EL (cell line): ENCODE measurements at regions not wholly inside any gene's neighbourhood (a gene's known extent, or its start where the extent isn't known, plus 50 kb on each side); places are given as distances from the start of the nearest gene placed in this dataset.

ENCODE experiments used
- DNase-seq: peaks from one replicate; pipeline ENCODE4 v3.0.0-alpha.2; 2016

GRCh38 chr9:1434811-1435210 lies 384.7 kb downstream of the DMRT2 start:
- DNase-seq, result no peak

- no peak for DNase-seq
These were observed 390.1 kb downstream of the DMRT2 start for GRCh38 chr9:1440256-1440655.

GRCh38 chr9:1442105-1442504 lies 391.9 kb downstream of the DMRT2 start:
- no peak for DNase-seq

- DNase-seq, result no peak
These were observed 393.3 kb downstream of the DMRT2 start for GRCh38 chr9:1443450-1443849.

GRCh38 chr9:1446671-1447070 lies 396.5 kb downstream of the DMRT2 start:
- no peak for DNase-seq

- DNase-seq, result no peak
These were observed 403.5 kb downstream of the DMRT2 start for GRCh38 chr9:1453636-1454035.

GRCh38 chr9:1454211-1454610 lies 404.1 kb downstream of the DMRT2 start:
- DNase-seq, result no peak

- no peak for DNase-seq
These were observed 404.6 kb downstream of the DMRT2 start for GRCh38 chr9:1454616-1455347.

GRCh38 chr9:1455766-1456165 lies 405.6 kb downstream of the DMRT2 start:
- DNase-seq, result no peak

- DNase-seq, result no peak
These were observed 406.3 kb downstream of the DMRT2 start for GRCh38 chr9:1456301-1457024.

GRCh38 chr9:1457460-1457859 lies 407.3 kb downstream of the DMRT2 start:
- DNase-seq, result no peak

GRCh38 chr9:1458503-1458902 lies 408.3 kb downstream of the DMRT2 start:
- DNase-seq, result peak; percentile 80

GRCh38 chr9:1460143-1460769 lies 410.1 kb downstream of the DMRT2 start:
- DNase-seq, result peak; percentile 1

- no peak for DNase-seq
These were observed 411.7 kb downstream of the DMRT2 start for GRCh38 chr9:1461812-1462211.

- no peak for DNase-seq
These were observed 412.6 kb downstream of the DMRT2 start for GRCh38 chr9:1462626-1463308.

- no peak for DNase-seq
These were observed 419.8 kb downstream of the DMRT2 start for GRCh38 chr9:1469996-1470395.

GRCh38 chr9:1473956-1474634 lies 423.9 kb downstream of the DMRT2 start:
- DNase-seq, result no peak

GRCh38 chr9:1474671-1475070 lies 424.5 kb downstream of the DMRT2 start:
- no peak for DNase-seq

GRCh38 chr9:1490341-1491232 lies 440.4 kb downstream of the DMRT2 start:
- no peak for DNase-seq

- DNase-seq, result no peak
These were observed 442.0 kb downstream of the DMRT2 start for GRCh38 chr9:1492156-1492555.

GRCh38 chr9:1495282-1496030 lies 445.3 kb downstream of the DMRT2 start:
- DNase-seq, result no peak
